ENCODE measurements at regions not wholly inside any gene's neighbourhood (a gene's known extent, or its start where the extent isn't known, plus 50 kb on each side); places are given as distances from the start of the nearest gene placed in this dataset.

DNA sequence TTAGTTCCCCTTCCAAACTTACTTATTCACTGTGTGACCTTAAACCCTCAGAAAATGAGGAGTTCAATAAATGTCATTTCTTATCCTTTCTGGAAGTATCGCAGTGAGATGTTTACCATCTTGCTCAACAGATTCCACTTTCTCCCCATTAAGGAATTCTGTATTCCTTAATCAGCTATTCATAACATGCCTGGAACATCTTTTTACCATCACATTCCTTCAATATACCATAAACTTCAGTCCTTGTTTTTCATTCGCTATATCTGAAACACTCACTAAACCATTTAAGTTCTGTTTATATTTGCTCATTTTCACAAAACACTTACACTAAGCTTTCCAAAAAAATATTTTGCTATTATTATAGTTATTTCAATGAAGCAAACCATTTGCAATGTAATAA lies 1158.6 kb downstream of the CDH12 start:
- TF ChIP-seq, protein P1, sequence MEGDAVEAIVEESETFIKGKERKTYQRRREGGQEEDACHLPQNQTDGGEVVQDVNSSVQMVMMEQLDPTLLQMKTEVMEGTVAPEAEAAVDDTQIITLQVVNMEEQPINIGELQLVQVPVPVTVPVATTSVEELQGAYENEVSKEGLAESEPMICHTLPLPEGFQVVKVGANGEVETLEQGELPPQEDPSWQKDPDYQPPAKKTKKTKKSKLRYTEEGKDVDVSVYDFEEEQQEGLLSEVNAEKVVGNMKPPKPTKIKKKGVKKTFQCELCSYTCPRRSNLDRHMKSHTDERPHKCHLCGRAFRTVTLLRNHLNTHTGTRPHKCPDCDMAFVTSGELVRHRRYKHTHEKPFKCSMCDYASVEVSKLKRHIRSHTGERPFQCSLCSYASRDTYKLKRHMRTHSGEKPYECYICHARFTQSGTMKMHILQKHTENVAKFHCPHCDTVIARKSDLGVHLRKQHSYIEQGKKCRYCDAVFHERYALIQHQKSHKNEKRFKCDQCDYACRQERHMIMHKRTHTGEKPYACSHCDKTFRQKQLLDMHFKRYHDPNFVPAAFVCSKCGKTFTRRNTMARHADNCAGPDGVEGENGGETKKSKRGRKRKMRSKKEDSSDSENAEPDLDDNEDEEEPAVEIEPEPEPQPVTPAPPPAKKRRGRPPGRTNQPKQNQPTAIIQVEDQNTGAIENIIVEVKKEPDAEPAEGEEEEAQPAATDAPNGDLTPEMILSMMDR (IDR thresholded peaks at IDR 0.05; ENCODE audit: insufficient read depth, low read length) = no peak
- TF ChIP-seq POLR2AphosphoS5 (IDR thresholded peaks at IDR 0.05; ENCODE audit: low read depth) (no peak), SPI1 (IDR thresholded peaks at IDR 0.05; ENCODE audit: borderline replicate concordance, low read depth) (no peak), GABPA (IDR thresholded peaks at IDR 0.05; ENCODE audit: low read depth) (no peak)
- TF ChIP-seq, protein P2, sequence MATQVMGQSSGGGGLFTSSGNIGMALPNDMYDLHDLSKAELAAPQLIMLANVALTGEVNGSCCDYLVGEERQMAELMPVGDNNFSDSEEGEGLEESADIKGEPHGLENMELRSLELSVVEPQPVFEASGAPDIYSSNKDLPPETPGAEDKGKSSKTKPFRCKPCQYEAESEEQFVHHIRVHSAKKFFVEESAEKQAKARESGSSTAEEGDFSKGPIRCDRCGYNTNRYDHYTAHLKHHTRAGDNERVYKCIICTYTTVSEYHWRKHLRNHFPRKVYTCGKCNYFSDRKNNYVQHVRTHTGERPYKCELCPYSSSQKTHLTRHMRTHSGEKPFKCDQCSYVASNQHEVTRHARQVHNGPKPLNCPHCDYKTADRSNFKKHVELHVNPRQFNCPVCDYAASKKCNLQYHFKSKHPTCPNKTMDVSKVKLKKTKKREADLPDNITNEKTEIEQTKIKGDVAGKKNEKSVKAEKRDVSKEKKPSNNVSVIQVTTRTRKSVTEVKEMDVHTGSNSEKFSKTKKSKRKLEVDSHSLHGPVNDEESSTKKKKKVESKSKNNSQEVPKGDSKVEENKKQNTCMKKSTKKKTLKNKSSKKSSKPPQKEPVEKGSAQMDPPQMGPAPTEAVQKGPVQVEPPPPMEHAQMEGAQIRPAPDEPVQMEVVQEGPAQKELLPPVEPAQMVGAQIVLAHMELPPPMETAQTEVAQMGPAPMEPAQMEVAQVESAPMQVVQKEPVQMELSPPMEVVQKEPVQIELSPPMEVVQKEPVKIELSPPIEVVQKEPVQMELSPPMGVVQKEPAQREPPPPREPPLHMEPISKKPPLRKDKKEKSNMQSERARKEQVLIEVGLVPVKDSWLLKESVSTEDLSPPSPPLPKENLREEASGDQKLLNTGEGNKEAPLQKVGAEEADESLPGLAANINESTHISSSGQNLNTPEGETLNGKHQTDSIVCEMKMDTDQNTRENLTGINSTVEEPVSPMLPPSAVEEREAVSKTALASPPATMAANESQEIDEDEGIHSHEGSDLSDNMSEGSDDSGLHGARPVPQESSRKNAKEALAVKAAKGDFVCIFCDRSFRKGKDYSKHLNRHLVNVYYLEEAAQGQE (IDR thresholded peaks at IDR 0.05; ENCODE audit: insufficient replicate concordance, low read depth) = no peak
